22Rv1 (cell line): ENCODE measurements at regions not wholly inside any gene's neighbourhood (a gene's known extent, or its start where the extent isn't known, plus 50 kb on each side); places are given as distances from the start of the nearest gene placed in this dataset.

Experiments used
- CTCF ChIP-seq: fragments of 450-650 bp; IDR thresholded peaks from 2 replicates; pipeline ENCODE4 v1.5.1; 2017; ENCODE audit warnings: mild to moderate bottlenecking
- ZFX ChIP-seq: fragments of 450-650 bp; IDR thresholded peaks from 2 replicates; pipeline ENCODE4 v1.6.1; 2017; ENCODE audit warnings: antibody characterized with exemption, borderline replicate concordance

- no peak for TF ChIP-seq CTCF
- TF ChIP-seq ZFX, result no peak
Measured at GRCh38 chr1:90309806-90310205, 314.9 kb downstream of the ZNF326 start.
